Right forelimb (tissue), 1 donor: ENCODE measurements at regions not wholly inside any gene's neighbourhood (a gene's known extent, or its start where the extent isn't known, plus 50 kb on each side); places are given as distances from the start of the nearest gene placed in this dataset.

Experiments used
- DNase-seq: peaks from one replicate; pipeline ENCODE4 v3.0.0-alpha.2; 2018

DNA sequence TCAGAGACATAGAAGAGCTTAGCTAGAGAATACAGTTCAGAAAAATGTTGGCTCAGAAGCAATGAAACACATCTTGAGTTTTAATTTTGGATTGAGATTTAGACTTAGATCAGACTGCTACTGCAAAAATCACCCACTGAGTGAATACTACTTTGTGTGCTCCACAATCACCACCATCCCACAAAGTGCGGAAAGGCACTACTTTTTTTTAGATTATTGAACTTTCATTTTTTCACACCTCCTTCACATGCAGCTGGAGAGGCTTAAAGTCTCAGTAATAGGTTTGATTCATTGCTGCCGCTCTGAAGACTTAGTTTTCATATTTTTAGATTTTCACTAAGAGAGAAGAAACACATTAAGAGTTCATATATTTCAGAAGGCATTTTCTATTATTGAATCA lies 289.9 kb upstream of the PRR20A start:
- no peak for DNase-seq

DNA sequence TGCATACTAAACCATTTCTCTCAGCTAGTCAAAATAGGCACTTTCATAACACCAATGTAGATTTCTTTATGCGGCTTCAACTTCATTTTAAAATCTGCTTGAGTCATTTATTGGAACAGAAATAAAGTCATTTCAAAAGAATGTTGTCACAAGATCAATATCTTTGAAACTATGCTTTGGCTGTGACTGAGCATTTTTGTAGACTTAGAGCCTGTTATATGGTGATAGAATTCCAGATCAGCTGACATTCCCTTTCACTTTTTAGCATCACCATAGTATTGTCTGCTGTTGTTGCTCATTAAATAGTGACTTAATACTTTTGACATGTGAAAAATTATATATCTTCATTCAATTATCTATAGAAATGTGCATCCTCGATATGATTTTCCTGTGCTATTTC lies 279.2 kb upstream of the PRR20A start:
- no peak for DNase-seq

DNA sequence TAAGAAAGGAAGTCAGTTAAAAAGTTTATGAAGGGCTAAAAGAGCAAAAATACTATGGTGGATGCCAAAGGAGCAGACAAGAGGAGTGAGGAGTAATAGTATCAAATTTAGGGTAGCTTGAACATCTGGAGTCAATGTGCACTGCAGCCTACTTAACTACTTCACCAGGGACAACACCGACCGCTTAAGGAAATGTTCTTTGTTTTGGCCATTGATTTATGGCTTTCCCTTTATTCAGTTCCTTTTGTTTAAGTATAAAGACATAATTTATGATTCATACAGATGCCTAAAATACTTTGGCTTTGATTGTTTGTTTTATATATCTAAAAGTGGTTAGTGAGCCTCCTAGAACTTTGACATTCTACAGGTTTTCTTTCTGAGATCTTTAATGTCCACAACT lies 276.3 kb upstream of the PRR20A start:
- no peak for DNase-seq

DNA sequence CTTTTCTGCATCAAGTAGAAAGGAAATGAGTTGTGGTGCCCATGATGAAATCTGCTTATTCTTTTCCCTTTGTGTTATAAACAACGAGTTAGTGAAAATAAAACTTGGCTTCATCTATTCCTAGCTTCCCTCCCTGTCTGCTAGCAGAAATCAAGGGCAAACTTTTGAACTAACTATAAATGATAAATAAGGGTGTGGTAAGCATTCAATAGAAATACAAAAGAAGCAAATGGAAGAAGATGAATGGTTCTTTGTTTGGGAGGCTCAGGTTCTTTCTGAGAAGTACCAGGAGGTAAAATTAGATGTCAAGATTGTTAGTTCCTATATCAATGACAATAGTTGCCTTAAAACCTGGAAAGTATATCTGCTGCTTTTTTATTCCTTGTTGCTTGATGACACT lies 275.3 kb upstream of the PRR20A start:
- no peak for DNase-seq

DNA sequence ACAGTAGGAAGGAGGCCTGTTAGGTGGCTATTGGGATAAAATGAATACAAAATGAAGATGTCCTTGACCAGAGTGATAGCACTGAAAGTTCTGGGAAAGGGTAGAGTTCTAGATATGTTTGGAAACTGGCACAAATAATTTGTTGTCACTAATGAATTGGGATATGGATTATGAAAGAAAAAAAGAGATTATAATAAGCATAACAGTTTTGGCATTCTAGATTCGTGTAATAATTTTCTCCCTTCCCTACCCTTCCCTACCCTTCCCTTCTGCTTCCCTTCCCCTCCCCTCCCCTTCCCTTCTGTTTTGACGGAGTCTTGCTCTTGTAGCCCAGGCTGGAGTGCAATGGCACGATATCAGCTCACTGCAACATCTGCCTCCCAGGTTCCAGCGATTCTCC lies 271.0 kb upstream of the PRR20A start:
- DNase-seq = no peak

DNA sequence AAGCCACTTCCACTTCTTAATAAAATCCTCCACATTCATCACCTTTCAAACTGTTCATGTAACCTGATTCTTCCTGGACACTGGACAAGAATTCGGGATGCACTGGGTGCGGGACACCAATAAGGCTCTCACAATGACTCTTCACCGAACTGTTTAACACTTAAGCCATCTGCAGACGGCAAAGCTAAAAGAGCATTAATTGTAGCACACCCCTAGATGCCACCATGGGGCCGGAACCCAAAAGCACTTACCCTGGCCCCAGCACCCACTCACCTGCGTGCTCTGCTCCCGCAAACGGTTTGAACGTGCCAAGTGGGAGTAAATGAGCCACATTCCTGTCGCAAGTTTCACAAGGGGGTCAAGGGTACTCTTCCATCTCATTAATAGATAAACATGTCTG lies 254.3 kb upstream of the PRR20A start:
- no peak for DNase-seq

DNA sequence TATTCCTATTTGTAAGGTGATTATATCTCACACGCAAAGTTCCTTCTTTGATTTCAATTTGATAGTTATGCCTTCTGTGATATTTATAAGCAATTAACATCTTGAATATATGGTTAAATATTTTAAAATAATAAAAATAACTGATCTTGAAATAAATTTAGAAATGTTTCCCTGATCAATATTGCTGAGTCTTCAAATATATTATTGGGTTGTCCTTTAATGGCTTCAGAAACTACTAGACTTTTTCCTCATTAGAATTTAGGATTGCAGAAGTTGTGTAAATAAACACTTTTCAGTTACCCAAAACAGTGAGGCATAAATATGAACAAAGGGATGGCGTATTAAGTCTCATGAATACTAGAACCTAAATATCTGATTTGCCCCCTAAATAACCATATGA lies 252.3 kb upstream of the PRR20A start:
- DNase-seq = no peak

DNA sequence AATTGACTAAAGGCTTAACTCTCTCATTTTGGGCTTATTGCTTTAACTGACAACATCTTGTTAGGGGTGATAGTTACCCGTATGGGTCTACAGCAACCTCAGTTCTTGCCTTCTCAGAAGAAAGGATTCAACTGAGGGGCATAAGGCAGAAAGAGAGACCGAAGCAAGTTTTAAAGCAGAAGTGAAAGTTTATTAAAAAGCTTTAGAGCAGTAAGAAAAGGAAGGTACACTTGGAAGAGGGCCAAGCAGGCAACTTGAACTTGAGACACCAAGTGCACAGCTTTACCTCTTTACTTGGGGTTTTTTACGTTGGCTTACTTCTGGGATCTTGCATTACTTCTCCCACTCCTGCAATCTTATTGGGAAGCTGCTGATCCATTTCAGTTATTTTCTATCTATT lies 246.9 kb upstream of the PRR20A start:
- DNase-seq = no peak

DNA sequence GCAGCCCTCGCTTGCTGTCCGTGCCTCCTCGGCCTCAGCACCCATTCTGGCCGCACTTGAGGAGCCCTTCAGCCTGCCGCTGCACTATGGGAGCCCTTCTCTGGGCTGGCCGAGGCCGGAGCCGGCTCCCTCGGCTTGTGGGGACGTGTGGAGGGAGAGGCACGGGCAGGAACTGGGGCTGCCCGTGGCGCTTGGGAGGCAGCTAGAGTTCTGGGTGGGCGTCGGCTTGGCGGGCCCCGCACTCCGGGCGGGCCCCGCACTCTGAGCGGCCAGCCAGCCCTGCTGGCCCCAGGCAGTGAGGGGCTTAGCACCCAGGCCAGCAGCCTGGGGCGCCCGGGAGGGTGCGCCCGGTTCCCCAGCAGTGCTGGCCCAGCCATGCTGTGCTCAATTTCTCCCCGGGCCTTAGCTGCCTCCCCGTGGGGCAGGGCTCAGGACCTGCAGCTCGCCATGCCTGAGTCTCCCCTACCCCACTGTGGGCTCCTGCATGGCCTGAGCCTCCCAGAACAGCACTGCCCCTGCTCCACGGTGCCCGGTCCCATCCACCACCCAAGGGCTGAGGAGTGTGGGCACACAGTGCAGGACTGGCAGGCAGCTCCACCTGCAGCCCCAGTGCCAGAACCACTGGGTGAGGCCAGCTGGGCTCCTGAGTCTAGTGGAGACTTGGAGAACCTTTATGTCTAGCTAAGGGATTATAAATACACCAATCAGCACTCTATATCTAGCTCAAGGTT lies 240.0 kb upstream of the PRR20A start:
- DNase-seq = no peak

DNA sequence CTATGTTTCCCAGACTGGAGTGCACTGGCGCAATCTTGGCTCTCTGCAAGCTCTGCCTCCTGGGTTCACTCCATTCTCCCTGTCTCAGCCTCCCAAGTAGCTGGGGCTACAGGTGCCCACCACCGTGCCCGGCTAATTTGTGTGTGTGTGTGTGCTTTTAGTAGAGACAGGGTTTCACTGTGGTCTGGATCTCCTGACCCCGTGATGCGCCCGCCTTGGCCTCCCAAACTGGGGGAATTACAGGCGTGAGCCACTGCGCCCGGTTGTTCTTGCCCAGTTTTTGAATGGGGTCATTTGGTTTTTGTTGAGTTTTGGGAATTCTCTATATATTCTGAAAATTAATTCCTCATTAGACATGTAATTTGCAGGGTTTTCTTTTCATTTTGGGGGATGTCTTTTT lies 238.4 kb upstream of the PRR20A start:
- no peak for DNase-seq

DNA sequence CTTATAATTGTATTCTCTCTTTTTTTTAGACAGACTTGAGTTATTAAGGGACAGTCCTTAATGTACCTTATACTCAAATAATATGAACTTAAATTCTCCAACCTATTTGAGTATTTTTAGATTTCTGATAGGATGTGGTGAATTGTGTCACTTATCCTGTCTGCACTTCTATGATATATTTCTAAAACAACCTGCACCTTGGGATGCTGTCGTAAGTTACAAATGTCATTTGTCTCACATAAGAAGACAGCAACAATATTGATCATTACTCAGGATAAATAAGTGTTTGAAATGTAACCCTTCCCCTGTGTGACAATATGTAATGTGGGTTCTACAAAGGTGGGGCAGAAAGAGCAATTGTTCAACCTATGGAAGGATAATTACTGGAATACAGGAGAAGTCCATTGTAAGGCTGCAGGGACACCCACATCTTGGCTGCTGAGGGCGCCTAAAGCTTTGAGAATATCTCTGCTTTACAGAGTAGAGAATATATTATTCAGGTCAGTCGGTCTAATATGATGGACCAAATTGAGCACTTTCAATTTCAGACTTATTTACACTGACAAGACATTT lies 236.9 kb upstream of the PRR20A start:
- DNase-seq = no peak

DNA sequence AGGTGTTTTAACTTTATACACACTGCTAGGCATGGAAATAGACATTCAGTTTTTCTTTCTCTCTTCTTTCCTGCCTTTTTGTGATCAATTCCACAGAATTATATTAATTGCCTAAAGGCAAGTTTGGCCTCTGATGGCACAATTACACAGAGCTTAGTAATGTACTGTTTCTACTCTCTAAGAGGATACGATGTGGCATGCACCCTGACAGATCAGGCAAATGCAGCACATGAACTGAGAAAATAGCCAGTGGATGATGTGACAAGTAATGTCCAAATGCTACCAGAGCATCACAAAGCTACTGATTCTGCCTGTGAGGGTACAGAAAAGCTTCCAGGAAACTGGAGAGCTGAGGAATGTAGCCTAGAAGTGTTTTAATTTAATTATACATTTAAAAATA lies 233.8 kb upstream of the PRR20A start:
- DNase-seq = no peak

DNA sequence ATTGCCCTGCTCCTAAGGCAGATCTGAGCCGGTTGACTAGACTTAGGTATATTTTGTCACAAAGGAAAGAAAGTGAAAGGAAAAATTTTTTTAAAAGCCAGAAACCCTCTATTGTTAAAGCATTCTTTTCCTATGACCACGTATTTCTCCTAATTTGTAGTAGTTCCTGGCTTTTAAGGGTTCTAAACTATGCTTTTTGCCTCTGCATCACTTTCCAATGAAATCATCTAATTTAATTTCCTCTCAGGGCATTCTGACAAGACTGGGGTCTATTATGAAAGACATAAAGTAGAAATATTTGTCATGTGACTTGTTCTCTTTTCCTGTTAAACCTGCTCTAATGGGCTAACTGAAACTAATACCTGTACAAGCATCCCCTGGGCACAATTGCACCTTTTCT lies 233.0 kb upstream of the PRR20A start:
- no peak for DNase-seq

DNA sequence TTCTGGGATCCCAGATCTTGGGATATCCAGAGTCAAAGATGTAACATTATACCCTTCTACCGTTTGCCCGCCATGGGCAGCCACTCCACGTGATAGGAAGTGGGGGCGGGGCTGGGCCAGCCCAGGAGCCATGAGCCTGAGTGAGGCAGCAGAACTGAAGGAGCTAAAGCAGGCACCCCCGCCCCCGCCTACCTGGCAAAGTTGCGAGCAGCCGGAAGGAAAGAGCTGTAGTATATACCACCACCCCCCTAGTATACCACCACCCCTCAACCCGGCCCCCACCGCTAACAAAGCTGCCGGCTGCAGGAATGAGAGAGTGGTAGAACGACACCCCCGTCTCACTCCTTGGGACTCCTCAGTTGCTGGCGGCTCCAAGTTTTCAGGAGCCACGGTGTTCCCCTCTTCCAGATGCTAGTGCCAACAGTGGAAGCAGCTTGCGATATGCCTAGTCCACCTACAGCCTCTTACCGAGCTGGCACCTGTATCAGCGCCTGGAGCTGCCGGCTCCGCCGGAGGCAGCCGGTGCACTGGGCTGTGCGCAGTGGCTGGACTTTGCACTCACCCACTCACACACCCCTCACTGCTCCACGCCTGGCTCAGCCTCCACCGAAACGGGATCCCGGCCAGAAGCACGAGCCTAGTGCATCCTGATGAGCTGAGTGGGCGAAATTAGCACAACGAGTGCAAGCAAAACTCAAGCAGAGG lies 230.7 kb upstream of the PRR20A start:
- no peak for DNase-seq

DNA sequence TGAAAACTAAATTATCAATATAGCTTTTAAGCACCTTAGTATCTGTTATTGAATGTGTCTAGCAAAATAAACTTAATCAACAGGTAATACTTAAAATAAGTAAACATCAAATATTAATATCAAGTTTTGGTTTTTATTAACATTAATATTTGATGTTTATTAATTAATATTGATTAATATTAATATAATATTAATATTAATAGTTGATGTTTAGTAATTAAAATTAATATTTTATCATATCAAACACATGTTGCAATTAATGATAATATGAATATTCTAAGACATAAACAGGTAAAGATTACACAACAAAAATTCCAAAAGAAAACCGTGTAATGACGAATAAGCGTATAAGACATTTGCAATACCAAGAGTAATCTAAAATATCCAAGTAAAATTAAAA lies 222.8 kb upstream of the PRR20A start:
- no peak for DNase-seq

DNA sequence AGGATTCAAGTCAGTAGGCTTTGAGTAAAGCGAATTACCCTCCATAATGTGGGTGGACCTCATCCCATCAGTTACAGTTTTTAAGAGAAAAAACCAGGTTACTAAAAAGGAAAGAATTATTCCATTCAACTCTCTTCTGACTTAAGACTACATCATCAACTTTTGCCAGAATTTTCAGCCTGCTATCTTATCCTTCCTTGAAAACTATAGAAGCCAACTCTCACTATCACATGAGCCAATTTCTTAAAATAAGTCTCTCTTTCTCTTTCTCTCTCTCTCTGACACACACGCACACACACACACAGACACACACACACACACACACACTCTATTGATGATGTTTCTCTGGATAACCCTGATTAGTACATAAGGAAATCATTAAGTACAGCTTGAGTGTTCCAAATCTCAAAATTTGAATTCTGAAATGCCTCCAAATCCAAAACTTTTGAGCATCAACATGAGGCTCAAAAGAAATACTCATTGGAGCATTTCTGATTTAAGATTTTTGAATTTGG lies 217.0 kb upstream of the PRR20A start:
- DNase-seq = no peak

DNA sequence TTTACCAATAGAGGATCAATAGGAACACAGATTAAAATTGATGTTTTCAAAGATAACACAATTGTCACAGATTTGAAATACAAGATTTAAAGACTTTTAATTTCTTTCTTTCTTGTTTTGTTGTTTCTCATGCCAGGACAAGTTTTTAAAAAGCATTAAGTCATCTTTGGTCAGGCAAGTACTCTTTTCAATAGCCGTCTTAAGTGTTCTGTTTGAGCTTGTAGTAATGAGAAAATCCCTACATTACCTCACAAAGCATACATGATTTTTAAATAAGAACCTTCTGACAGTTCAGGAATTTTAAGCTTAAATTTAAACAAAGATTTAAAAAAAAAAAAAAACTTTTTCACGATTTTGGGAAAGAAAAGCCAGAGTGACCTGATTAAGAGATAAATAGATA lies 216.3 kb upstream of the PRR20A start:
- DNase-seq = no peak

DNA sequence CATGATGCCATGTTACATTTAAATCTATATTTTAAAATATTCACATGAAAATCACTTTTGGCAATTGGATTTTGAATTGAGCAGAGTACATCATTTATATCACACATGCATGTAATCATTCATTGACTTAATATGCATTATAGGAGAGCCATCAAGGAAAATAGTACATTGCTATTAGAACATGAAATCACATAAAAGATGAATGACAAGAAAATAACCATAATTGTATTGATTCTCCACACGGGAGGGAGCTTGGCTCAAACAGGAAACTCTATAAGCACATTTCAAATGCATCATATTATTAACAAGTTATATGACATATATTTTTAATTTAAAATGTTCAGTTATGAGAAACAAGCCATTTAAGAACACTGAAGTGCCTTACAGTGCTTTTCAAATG lies 208.6 kb upstream of the PRR20A start:
- no peak for DNase-seq

DNA sequence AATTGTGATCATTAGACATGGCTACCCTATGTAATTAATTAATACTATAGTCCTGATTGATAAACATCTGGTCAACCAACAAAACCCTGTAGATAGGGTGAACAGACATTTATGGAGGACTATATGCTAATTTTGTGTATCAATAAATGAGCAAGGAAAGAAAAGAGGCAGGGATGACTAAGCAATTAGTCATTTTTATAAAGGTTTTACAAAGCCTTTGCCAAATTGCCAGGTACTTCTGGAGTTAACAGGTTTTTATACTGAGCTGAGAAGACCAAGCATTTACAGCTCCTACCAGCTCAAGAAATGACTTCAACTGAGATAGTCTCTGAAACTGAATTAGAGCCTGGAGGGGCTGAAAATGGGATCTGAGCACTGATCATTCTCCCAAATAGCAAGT lies 186.8 kb upstream of the PRR20A start:
- DNase-seq = no peak

DNA sequence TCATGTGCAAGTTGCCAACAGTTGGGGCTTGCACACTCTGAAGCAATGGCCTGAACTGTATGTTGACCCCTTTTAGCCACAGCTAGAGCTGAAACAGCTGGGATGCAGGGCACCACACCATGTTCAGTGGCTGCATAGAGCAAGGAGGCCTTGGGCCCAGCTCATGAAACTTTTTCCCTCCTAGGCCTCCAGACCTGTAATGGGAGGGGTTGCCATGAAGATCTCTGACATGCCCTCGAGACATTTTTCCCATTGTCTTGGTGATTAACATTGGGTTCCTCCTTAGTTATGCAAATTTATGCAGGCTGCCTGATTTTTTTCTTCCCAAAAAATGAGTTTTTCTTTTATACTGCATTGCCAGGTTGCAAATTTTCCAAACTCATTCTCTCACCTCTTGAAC lies 165.1 kb upstream of the PRR20A start:
- DNase-seq = no peak

DNA sequence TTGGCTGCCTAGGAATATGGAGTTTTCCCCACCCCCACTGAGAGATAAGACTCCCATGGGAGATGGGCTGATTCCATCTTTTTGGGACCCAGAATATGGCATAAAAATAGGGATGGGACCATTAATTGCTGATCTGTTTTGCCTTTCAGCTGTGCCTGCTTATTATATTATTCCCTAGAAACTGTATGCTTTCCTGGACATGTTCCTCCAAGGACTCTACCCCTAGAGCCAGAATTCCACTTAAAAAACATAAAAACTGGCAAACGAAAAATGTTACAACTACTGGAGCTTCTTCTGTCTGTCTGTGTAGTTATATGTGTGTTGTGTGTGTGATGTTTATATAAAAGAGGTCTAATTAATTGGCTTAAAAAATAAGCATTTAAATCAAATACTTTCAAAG lies 159.9 kb upstream of the PRR20A start:
- DNase-seq = no peak

DNA sequence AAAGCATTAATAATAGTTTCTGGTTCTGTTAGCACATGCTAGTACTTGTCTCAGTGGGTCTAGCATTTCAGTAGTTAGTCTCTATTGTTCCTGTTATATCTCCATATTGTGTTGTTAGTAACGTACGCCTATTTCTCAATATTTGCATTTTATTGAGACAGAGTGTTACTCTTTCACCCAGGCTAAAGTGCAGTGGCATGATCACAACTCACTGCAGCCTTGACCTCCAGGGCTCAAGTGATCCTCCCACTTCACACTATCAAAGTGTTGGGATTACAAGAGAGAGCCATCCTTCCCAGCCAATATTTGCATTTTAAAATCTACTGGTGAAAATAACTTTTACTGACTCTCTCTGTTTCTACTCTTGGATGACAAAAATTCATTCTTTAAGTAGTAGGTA lies 154.6 kb upstream of the PRR20A start:
- DNase-seq = no peak

DNA sequence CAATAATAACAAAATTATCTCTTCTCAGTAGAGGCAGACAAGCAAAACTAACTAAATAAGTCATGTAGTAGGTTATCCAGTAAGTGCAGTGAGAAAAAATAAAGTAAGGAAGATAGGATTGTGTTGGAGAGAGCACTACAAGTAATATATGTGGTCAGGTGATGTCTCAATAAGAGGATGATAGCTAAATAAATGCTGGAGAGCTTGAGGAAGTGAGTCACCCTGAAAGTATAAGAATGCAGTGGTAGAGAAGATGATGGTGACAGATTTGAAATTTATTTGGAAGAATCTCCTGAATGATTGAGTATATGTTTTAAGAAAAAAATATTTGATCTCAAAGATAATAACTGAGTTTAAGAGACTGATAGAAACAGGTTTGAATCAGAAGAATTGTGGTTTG lies 152.2 kb upstream of the PRR20A start:
- no peak for DNase-seq

DNA sequence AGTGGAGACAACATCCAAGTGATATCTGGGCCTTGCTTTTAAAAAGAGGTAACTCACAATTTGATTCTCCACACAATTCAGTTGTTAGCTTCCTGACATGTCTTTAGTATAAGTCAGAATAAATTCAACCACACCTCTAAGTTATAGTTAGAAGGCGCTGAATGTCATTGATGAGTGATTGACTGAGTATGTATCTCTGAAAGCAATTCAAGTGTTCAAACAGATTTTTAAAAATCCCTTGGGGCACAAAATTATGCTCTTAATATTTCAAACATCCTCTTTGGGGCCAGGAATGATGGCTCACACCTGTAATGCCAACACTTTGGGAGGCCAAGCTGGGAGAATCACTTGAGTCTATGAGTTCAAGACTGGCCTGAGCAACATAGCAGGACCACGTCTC lies 137.0 kb upstream of the PRR20A start:
- DNase-seq = no peak
